K562 (cell line): ENCODE measurements at regions not wholly inside any gene's neighbourhood (a gene's known extent, or its start where the extent isn't known, plus 50 kb on each side); places are given as distances from the start of the nearest gene placed in this dataset.

ENCODE experiments used
- ATAC-seq: fragments of 200-7000 bp; cut with Tn5 transposase; 3 replicates; pipeline ENCODE4 v1.9.1; 2020; ENCODE audit warnings: moderate library complexity
- BruUV-seq: library from RNA; stranded (reverse); fragments of 400-500 nt; replicated peaks from 2 replicates; lab custom pipeline; 2021; lab: Mats Ljungman, UMichigan
- CTCF ChIA-PET: fragments of 300-600 bp; formaldehyde crosslinking; extraction: SDS; loops from one replicate; lab custom pipeline; 2021; ENCODE audit warnings: low intra/inter-chr PET ratio; lab: Yijun Ruan, JAX
- POLR2A ChIA-PET: fragments of 300-600, 350-650 bp; sonication (Branson Sonifier 250); formaldehyde crosslinking; extraction: SDS; loops from one replicate; lab custom pipeline; 2021; ENCODE audit warnings: antibody characterized with exemption, inconsistent platforms; lab: Yijun Ruan, JAX
- DNase-seq, 4 experiments: peaks; one replicate each; pipeline versions ENCODE4 v3.0.0 to v3.0.0-alpha.2; 2011 to 2018; ENCODE audit warnings: low spot score in 3 of 4, mixed read lengths in 3 of 4; ENCODE audit errors: extremely low read depth in 1 of 4
- FAIRE-seq: peaks from 2 replicates; lab custom pipeline; 2011; peaks lifted over from hg19 to GRCh38; lab: Jason Lieb, UNC
- H2AFZ ChIP-seq: 2 replicates; pipeline ENCODE4 v1.6.0; 2011; ENCODE audit warnings: low read depth, low read length, control low read depth, inconsistent platforms
- H3K27ac ChIP-seq: fragments of 200-600 bp; 3 replicates; pipeline ENCODE4 v1.8.0; 2011; ENCODE audit warnings: low read depth, mild to moderate bottlenecking, control low read depth, inconsistent platforms, low read length, moderate library complexity, mixed read lengths; ENCODE audit errors: extremely low read depth
- H3K27me3 ChIP-seq, 2 experiments: fragments of 300-600 bp in 1 of 2; 2 replicates in 1 of 2; 3 replicates in 1 of 2; pipeline versions ENCODE4 v1.6.0 to v1.8.0; 2011; ENCODE audit warnings: inconsistent platforms in 2 of 2, low read length in 2 of 2, mild to moderate bottlenecking in 1 of 2, mixed read lengths in 1 of 2, moderate library complexity in 1 of 2; ENCODE audit not compliant: control insufficient read depth in 2 of 2, insufficient read depth in 2 of 2
- H3K36me3 ChIP-seq: fragments of 300-600 bp; 3 replicates; pipeline ENCODE4 v1.8.0; 2011; ENCODE audit warnings: mild to moderate bottlenecking, low read length, inconsistent platforms; ENCODE audit not compliant: control insufficient read depth, insufficient read depth
- H3K4me1 ChIP-seq, 2 experiments: fragments of 200-600 bp in 1 of 2; replicated peaks in 1 of 2; 2 replicates in 1 of 2; 3 replicates in 1 of 2; pipeline versions ENCODE4 v1.5.1 to v1.8.0; 2011; ENCODE audit warnings: inconsistent platforms in 2 of 2, low read length in 2 of 2, mild to moderate bottlenecking in 1 of 2, mixed read lengths in 1 of 2, moderate library complexity in 1 of 2; ENCODE audit not compliant: control insufficient read depth in 2 of 2, insufficient read depth in 2 of 2
- H3K4me2 ChIP-seq: 2 replicates; pipeline ENCODE4 v1.6.1; 2011; ENCODE audit warnings: low read length, control low read depth, inconsistent platforms, mixed read lengths; ENCODE audit not compliant: insufficient read depth
- H3K4me3 ChIP-seq: fragments of 200-600 bp; sonication (generic), shearing (Covaris generic); 2 replicates; pipeline ENCODE4 v1.5.1; 2016; ENCODE audit warnings: control low read depth, inconsistent platforms
- H3K79me2 ChIP-seq: fragments of 200-600 bp; 3 replicates; pipeline ENCODE4 v1.8.0; 2011; ENCODE audit warnings: low read length, inconsistent platforms; ENCODE audit not compliant: control insufficient read depth, insufficient read depth
- H3K9ac ChIP-seq, 2 experiments: 2 replicates each; pipeline versions ENCODE4 v1.6.0 to v1.6.1; 2011; ENCODE audit warnings: low read depth in 2 of 2, low read length in 2 of 2, control low read depth in 1 of 2, inconsistent platforms in 1 of 2, mild to moderate bottlenecking in 1 of 2, mixed read lengths in 1 of 2; ENCODE audit not compliant: insufficient read depth in 1 of 2
- H3K9me1 ChIP-seq: one replicate; pipeline ENCODE4 v1.6.0; 2011; ENCODE audit warnings: inconsistent platforms, mild to moderate bottlenecking, low read length, moderate library complexity; ENCODE audit not compliant: control insufficient read depth, insufficient read depth
- H3K9me3 ChIP-seq: replicated peaks from 2 replicates; pipeline ENCODE4 v1.5.1; 2011; ENCODE audit warnings: low read depth, low read length, inconsistent platforms; ENCODE audit not compliant: control insufficient read depth, insufficient read depth
- H4K20me1 ChIP-seq: replicated peaks from 2 replicates; pipeline ENCODE4 v1.6.1; 2011; ENCODE audit warnings: low read length, inconsistent platforms, mixed read lengths; ENCODE audit not compliant: control insufficient read depth, insufficient read depth
- CBX3 ChIP-seq, 2 experiments: IDR thresholded peaks; 1 replicate in 1 of 2; 2 replicates in 1 of 2; pipeline ENCODE4 v1.6.1; 2012; ENCODE audit warnings: inconsistent platforms in 2 of 2, low read length in 2 of 2, borderline replicate concordance in 1 of 2, control low read depth in 1 of 2
- CHD4 ChIP-seq: fragments of 200-600 bp; sonication (generic); IDR thresholded peaks from 3 replicates; pipeline ENCODE4 v1.6.1; 2012; ENCODE audit warnings: low read depth, mild to moderate bottlenecking, mixed read lengths, low read length, inconsistent platforms; ENCODE audit not compliant: insufficient read depth, insufficient replicate concordance, poor library complexity, severe bottlenecking
- HMGN3 ChIP-seq: IDR thresholded peaks from 2 replicates; pipeline ENCODE4 v1.6.1; 2011; ENCODE audit warnings: borderline replicate concordance, low read depth, mild to moderate bottlenecking, mixed read lengths, low read length; ENCODE audit not compliant: insufficient read length; ENCODE audit errors: extremely low read depth
- KDM5B ChIP-seq: fragments of 200-600 bp; sonication (generic); IDR thresholded peaks from 2 replicates; pipeline ENCODE4 v1.6.1; 2012; ENCODE audit warnings: low read depth, mild to moderate bottlenecking, moderate library complexity, low read length, control low read depth, inconsistent platforms; ENCODE audit not compliant: insufficient replicate concordance
- MGA ChIP-seq: fragments of 450-650 bp; IDR thresholded peaks from 2 replicates; pipeline ENCODE4 v1.6.1; 2016; ENCODE audit warnings: mild to moderate bottlenecking, moderate library complexity
- MTA2 ChIP-seq: fragments of 450-650 bp; IDR thresholded peaks from 2 replicates; pipeline ENCODE4 v1.6.1; 2016; ENCODE audit warnings: low read depth
- TRIM25 ChIP-seq: fragments of 450-650 bp; IDR thresholded peaks from 2 replicates; pipeline ENCODE4 v1.7.0; 2016; ENCODE audit warnings: borderline replicate concordance
- ZFPM2 ChIP-seq: fragments of 250-450 bp; sonication (Bioruptor Pico); IDR thresholded peaks from 2 replicates; pipeline ENCODE4 v1.5.1; 2022; ENCODE audit warnings: mild to moderate bottlenecking
- ZSCAN29 ChIP-seq: fragments of 450-650 bp; IDR thresholded peaks from 2 replicates; pipeline ENCODE4 v1.6.1; 2017
- WGBS: fragments of 100-300 bp; shearing (Covaris generic); methylation state at CpG from one replicate; pipeline ENCODE4 v1.1.6; 2016; ENCODE audit warnings: low coverage, mixed read lengths; ENCODE audit not compliant: insufficient coverage; ENCODE audit errors: missing lambda C conversion rate; 5-methylcytosine and 5-hydroxymethylcytosine counted together
- in situ Hi-C: fragments of 300-500 bp; cut with MboI; formaldehyde crosslinking; loops from 4 replicates; pipeline ENCODE4 v1.15.0; 2018; ENCODE audit warnings: inconsistent platforms, mixed read lengths
- intact Hi-C: fragments of 100-400 bp; cut with micrococcal nuclease; formaldehyde crosslinking; loops from 2 replicates; pipeline ENCODE4 v1.14.2; 2022

- Histone ChIP-seq H3K79me2 (no peaks in the 10 kb centered on the region), H3K4me2 (no peak overlapping the region), H3K9me1 (no peaks in the 10 kb centered on the region), H3K9ac (no peak overlapping the region), H3K4me3 (no peak overlapping the region), H3K27ac (no peak overlapping the region), H3K4me1 (no peaks in the 10 kb centered on the region), H2AFZ (no peak overlapping the region), H3K9me3 (no peaks in the 10 kb centered on the region), H4K20me1 (no peaks in the 10 kb centered on the region), H3K36me3 (no peaks in the 10 kb centered on the region), H3K27me3 (no peaks in the 10 kb centered on the region)
- ChIA-PET POLR2A (no interaction called here), CTCF (no interaction called here)
- no TSS peak for BruUV-seq
- intact Hi-C loops (no loop called here), in situ Hi-C loops (loop anchor here (25.0 kb wide), 1 partner anchor 214 kb away; no protein-coding TSS in a partner anchor)
- DNase-seq (no peak), FAIRE-seq (no peak), ATAC-seq (no peak)
- 7% methylated on average over 3 of the region's 3 CpGs for WGBS
- TF ChIP-seq CBX3 (IDR thresholded peaks at IDR 0.05; ENCODE audit: borderline replicate concordance in 1 of 2, low read length in 2 of 2) (no peak), ZFPM2 (CRISPR knock-in tag) (no peak), MGA (no peak), MTA2 (no peak), HMGN3 (no peak), ZSCAN29 (no peak), KDM5B (no peak), TRIM25 (no peak), CHD4 (no peak)
These were observed 151.0 kb upstream of the RFX3 start for GRCh38 chr9:3676766-3677165.
